ENCODE measurements at regions not wholly inside any gene's neighbourhood (a gene's known extent, or its start where the extent isn't known, plus 50 kb on each side); places are given as distances from the start of the nearest gene placed in this dataset.

DNA sequence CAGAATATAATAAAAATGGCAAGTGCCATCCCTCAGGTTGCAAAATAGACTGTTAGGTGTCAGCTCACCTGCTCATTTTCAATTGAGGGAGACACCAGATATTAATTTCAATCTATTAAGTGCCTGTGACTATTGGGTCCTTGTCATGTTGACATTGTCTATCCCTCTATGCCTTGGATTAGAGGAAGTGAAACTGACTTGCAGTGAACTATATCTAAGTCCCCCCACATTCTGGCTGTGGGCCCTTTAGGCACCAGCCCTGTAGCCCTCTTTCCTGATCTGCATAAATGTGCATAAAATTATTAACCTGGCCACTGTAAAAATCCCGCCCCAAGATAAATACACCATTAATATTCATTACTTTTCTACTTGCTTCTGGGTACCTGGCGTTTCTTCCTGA is 293.0 kb upstream of the CLNK start:
- ChIA-PET CTCF (ENCODE audit: low intra/inter-chr PET ratio) (no interaction called here), POLR2A (no interaction called here)
- Histone ChIP-seq H4K20me1 (replicated peaks; ENCODE audit: control insufficient read depth, insufficient read depth, low read length) (no peaks in the 10 kb centered on the region), H3K4me2 (ENCODE audit: insufficient read depth, low read length) (no peak overlapping the region), H3K36me3 (ENCODE audit: control insufficient read depth, insufficient read depth, low read length) (no peaks in the 10 kb centered on the region), H3K27me3 (ENCODE audit: control insufficient read depth in 2 of 2, insufficient read depth in 2 of 2, low read length in 2 of 2) (no peaks in the 10 kb centered on the region), H3K9me1 (ENCODE audit: control insufficient read depth, insufficient read depth, low read length) (no peaks in the 10 kb centered on the region), H3K4me3 (no peak overlapping the region), H3K9me3 (replicated peaks; ENCODE audit: control insufficient read depth, insufficient read depth, low read depth, low read length) (no peaks in the 10 kb centered on the region), H3K27ac (ENCODE audit: extremely low read depth, low read depth, low read length) (no peak overlapping the region), H2AFZ (ENCODE audit: low read depth, low read length) (no peak overlapping the region), H3K79me2 (ENCODE audit: control insufficient read depth, insufficient read depth, low read length) (no peaks in the 10 kb centered on the region), H3K9ac (ENCODE audit: insufficient read depth in 1 of 2, low read depth in 2 of 2, low read length in 2 of 2) (no peak overlapping the region), H3K4me1 (replicated peaks in 1 of 2; ENCODE audit: control insufficient read depth in 2 of 2, insufficient read depth in 2 of 2, low read length in 2 of 2) (no peaks in the 10 kb centered on the region)
- no peak for FAIRE-seq
- no peak for DNase-seq (ENCODE audit: extremely low read depth in 1 of 4, low spot score in 3 of 4)
- BruUV-seq (replicated peaks): no TSS peak
- in situ Hi-C loops (cut with MboI) (no loop called here), intact Hi-C loops (cut with micrococcal nuclease) (no loop called here)
- TF ChIP-seq RBM17 (IDR thresholded peaks at IDR 0.05; ENCODE audit: borderline replicate concordance, low read depth, low read length) (no peak), PTTG1 (tag; IDR thresholded peaks at IDR 0.05; ENCODE audit: low read depth) (no peak), ZNF57 (CRISPR knock-in tag; IDR thresholded peaks at IDR 0.05) (no peak), NCOA2 (IDR thresholded peaks at IDR 0.05; ENCODE audit: partially characterized antibody in 2 of 2) (no peak), ETV1 (tag; conservative IDR thresholded peaks at IDR 0.05; ENCODE audit: low read depth) (no peak), SREBF2 (CRISPR knock-in tag; IDR thresholded peaks at IDR 0.05) (no peak), TFE3 (CRISPR knock-in tag; IDR thresholded peaks at IDR 0.05) (no peak), CTBP1 (IDR thresholded peaks at IDR 0.05; ENCODE audit: borderline replicate concordance) (no peak), CHD2 (IDR thresholded peaks at IDR 0.05; ENCODE audit: low read depth, low read length) (no peak), RBBP5 (IDR thresholded peaks at IDR 0.05; ENCODE audit: borderline replicate concordance, insufficient read depth, low read length, poor library complexity, severe bottlenecking) (no peak), NFXL1 (CRISPR knock-in tag; IDR thresholded peaks at IDR 0.05) (no peak), PRPF4 (IDR thresholded peaks at IDR 0.05; ENCODE audit: insufficient read depth, low read depth, low read length, poor library complexity, severe bottlenecking) (no peak), DPF2 (IDR thresholded peaks at IDR 0.05) (no peak), ZFX (CRISPR knock-in tag; IDR thresholded peaks at IDR 0.05) (no peak), ZNF764 (CRISPR knock-in tag; IDR thresholded peaks at IDR 0.05; ENCODE audit: low read depth) (no peak), KLF10 (CRISPR knock-in tag; IDR thresholded peaks at IDR 0.05) (no peak), LCOR (CRISPR knock-in tag; IDR thresholded peaks at IDR 0.05) (no peak), PCBP2 (IDR thresholded peaks at IDR 0.05; ENCODE audit: low read depth, low read length, poor library complexity, severe bottlenecking) (no peak)
- TF ChIP-seq, protein P1, sequence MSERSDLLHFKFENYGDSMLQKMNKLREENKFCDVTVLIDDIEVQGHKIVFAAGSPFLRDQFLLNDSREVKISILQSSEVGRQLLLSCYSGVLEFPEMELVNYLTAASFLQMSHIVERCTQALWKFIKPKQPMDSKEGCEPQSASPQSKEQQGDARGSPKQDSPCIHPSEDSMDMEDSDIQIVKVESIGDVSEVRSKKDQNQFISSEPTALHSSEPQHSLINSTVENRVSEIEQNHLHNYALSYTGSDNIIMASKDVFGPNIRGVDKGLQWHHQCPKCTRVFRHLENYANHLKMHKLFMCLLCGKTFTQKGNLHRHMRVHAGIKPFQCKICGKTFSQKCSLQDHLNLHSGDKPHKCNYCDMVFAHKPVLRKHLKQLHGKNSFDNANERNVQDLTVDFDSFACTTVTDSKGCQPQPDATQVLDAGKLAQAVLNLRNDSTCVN (CRISPR knock-in tag; IDR thresholded peaks at IDR 0.05): no peak
- 0% methylated on average over 2 of the region's 2 CpGs for WGBS (ENCODE audit: insufficient coverage, low coverage, missing lambda C conversion rate)
- ATAC-seq: no peak
